ENCODE measurements at regions not wholly inside any gene's neighbourhood (a gene's known extent, or its start where the extent isn't known, plus 50 kb on each side); places are given as distances from the start of the nearest gene placed in this dataset.

- TF ChIP-seq CTCF (conservative IDR thresholded peaks at IDR 0.05; ENCODE audit: control insufficient read depth, insufficient read depth, low read depth, low read length) = no peak
- DNase-seq (ENCODE audit: low read depth) = no peak
- no peak overlapping the region for H3K4me3 ChIP-seq (ENCODE audit: control insufficient read depth, low read depth, low read length)
Measured at GRCh38 chr19:33998302-33998701, 174.0 kb upstream of the LSM14A start.

GRCh38 chr19:33998739-33999345, 173.5 kb upstream of the LSM14A start:
- TF ChIP-seq CTCF (conservative IDR thresholded peaks at IDR 0.05; ENCODE audit: control insufficient read depth, insufficient read depth, low read depth, low read length) = peak; percentile 35
- peak; percentile 11 for DNase-seq (ENCODE audit: low read depth)
- H3K4me3 ChIP-seq (ENCODE audit: control insufficient read depth, low read depth, low read length) = no peak overlapping the region

GRCh38 chr19:34017024-34017423, 155.3 kb upstream of the LSM14A start:
- TF ChIP-seq CTCF (conservative IDR thresholded peaks at IDR 0.05; ENCODE audit: control insufficient read depth, insufficient read depth, low read depth, low read length) = no peak
- no peak for DNase-seq (ENCODE audit: low read depth)
- H3K4me3 ChIP-seq (ENCODE audit: control insufficient read depth, low read depth, low read length) = no peak overlapping the region

GRCh38 chr19:34017601-34018000, 154.7 kb upstream of the LSM14A start:
- TF ChIP-seq CTCF (conservative IDR thresholded peaks at IDR 0.05; ENCODE audit: control insufficient read depth, insufficient read depth, low read depth, low read length) = no peak
- no peak for DNase-seq (ENCODE audit: low read depth)
- H3K4me3 ChIP-seq (ENCODE audit: control insufficient read depth, low read depth, low read length) = no peak overlapping the region

GRCh38 chr19:34018546-34018945, 153.8 kb upstream of the LSM14A start:
- DNase-seq (ENCODE audit: low read depth) = no peak
- TF ChIP-seq CTCF (conservative IDR thresholded peaks at IDR 0.05; ENCODE audit: control insufficient read depth, insufficient read depth, low read depth, low read length) = no peak
- H3K4me3 ChIP-seq (ENCODE audit: control insufficient read depth, low read depth, low read length) = no peak overlapping the region

- DNase-seq (ENCODE audit: low read depth) = no peak
- TF ChIP-seq CTCF (conservative IDR thresholded peaks at IDR 0.05; ENCODE audit: control insufficient read depth, insufficient read depth, low read depth, low read length) = no peak
- no peak overlapping the region for H3K4me3 ChIP-seq (ENCODE audit: control insufficient read depth, low read depth, low read length)
Measured at GRCh38 chr19:34023381-34023780, 148.9 kb upstream of the LSM14A start.

GRCh38 chr19:34033880-34034279, 138.4 kb upstream of the LSM14A start:
- DNase-seq (ENCODE audit: low read depth) = no peak
- H3K4me3 ChIP-seq (ENCODE audit: control insufficient read depth, low read depth, low read length) = no peak overlapping the region
- TF ChIP-seq CTCF (conservative IDR thresholded peaks at IDR 0.05; ENCODE audit: control insufficient read depth, insufficient read depth, low read depth, low read length) = no peak
